Thyroid gland (tissue), 4 donors: ENCODE measurements at regions not wholly inside any gene's neighbourhood (a gene's known extent, or its start where the extent isn't known, plus 50 kb on each side); places are given as distances from the start of the nearest gene placed in this dataset.

ENCODE experiments used
- CTCF ChIP-seq, 6 experiments: fragments of 200-600 bp in 3 of 6; fragments of 450-650 bp in 3 of 6; sonication (generic) in 3 of 6; IDR thresholded peaks; one replicate each; pipeline ENCODE4 v1.5.1; 2016 to 2019; ENCODE audit warnings: antibody characterized with exemption in 6 of 6, mild to moderate bottlenecking in 2 of 6, inconsistent platforms in 1 of 6, moderate library complexity in 1 of 6
- POLR2A ChIP-seq, 2 donors: fragments of 450-650 bp; IDR thresholded peaks; one replicate each; pipeline ENCODE4 v1.6.1; 2017; ENCODE audit warnings: antibody characterized with exemption in 2 of 2, mild to moderate bottlenecking in 2 of 2, moderate library complexity in 1 of 2

- TF ChIP-seq CTCF (IDR thresholded peaks at IDR 0.05), result no peak
- TF ChIP-seq POLR2A (IDR thresholded peaks at IDR 0.05), result no peak
Measured at GRCh38 chr4:155071962-155072361, 136.5 kb upstream of the NPY2R start.
